ENCODE measurements at regions not wholly inside any gene's neighbourhood (a gene's known extent, or its start where the extent isn't known, plus 50 kb on each side); places are given as distances from the start of the nearest gene placed in this dataset.

- no peak overlapping the region for H3K27ac ChIP-seq
- no peaks in the 10 kb centered on the region for H3K4me1 ChIP-seq
- H3K27me3 ChIP-seq = no peaks in the 10 kb centered on the region
- DNase-seq (ENCODE audit: low spot score in 2 of 2) = no peak
- 66% methylated on average over 8 of the region's 8 CpGs for WGBS
- H3K9me3 ChIP-seq = no peaks in the 10 kb centered on the region
- H3K4me3 ChIP-seq = no peak overlapping the region
- TF ChIP-seq POLR2A (IDR thresholded peaks at IDR 0.05) = no peak
- no peak for TF ChIP-seq POLR2AphosphoS5 (IDR thresholded peaks at IDR 0.05)
- TF ChIP-seq CTCF (IDR thresholded peaks at IDR 0.05) = no peak
- no peak for TF ChIP-seq EP300 (IDR thresholded peaks at IDR 0.05)
- H3K36me3 ChIP-seq = no peaks in the 10 kb centered on the region
These were observed 371.6 kb downstream of the MCTP2 start for GRCh38 chr15:94602754-94603470.

DNA sequence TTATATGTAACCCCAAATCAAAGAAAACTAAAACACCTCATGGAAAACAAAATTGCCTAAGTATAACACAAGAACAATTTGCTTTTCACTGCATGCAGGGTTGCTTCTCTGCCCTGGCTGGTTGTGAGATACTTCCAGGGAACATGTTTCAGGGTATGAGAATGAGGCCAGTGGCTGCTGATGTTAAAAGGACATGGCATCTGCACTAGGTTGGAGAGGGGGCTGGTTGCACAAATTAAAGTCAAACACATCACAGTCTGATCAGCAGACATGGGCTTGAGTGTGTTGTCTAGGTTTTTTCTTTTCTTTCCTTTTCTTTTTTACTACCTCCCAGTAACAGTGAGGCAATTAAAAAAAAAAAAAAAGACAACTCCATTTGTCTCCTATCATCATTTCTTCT is 374.9 kb downstream of the MCTP2 start:
- Histone ChIP-seq H3K4me1 (no peaks in the 10 kb centered on the region), H3K9me3 (no peaks in the 10 kb centered on the region), H3K27ac (no peak overlapping the region), H3K27me3 (no peaks in the 10 kb centered on the region), H3K4me3 (no peak overlapping the region), H3K36me3 (no peaks in the 10 kb centered on the region)
- no peak for DNase-seq (ENCODE audit: low spot score in 2 of 2)
- TF ChIP-seq POLR2A (IDR thresholded peaks at IDR 0.05) = no peak
- no peak for TF ChIP-seq EP300 (IDR thresholded peaks at IDR 0.05)
- TF ChIP-seq POLR2AphosphoS5 (IDR thresholded peaks at IDR 0.05) = no peak
- no peak for TF ChIP-seq CTCF (IDR thresholded peaks at IDR 0.05)

DNA sequence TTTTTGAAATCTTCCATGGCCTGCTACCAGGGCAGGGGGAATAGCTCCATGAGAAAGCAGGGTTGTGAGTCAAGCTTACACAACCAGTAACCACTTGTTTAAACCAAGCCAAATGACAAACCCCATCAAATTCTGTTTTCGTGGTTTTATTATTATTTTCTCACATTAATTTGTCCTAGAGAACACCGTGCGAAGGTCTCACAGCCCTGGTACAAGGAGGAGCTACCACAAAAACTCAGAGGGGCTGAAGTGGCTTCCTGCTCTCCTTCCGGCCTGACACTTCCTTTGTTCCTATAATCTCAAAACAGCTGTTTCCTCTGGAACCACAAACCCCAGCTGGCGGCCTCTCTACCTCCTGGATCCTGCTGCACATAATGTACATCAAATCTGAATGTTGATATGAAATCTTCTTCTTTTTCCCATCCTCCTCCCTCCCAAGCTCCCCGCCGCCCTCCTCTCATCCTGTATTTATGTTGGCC is 375.9 kb downstream of the MCTP2 start:
- Histone ChIP-seq H3K4me1 (no peaks in the 10 kb centered on the region), H3K4me3 (no peak overlapping the region), H3K36me3 (no peaks in the 10 kb centered on the region), H3K27ac (no peak overlapping the region), H3K9me3 (no peaks in the 10 kb centered on the region), H3K27me3 (no peaks in the 10 kb centered on the region)
- WGBS = 55% methylated on average over 7 of the region's 7 CpGs
- TF ChIP-seq POLR2A (IDR thresholded peaks at IDR 0.05) = no peak
- TF ChIP-seq EP300 (IDR thresholded peaks at IDR 0.05) = no peak
- TF ChIP-seq CTCF (IDR thresholded peaks at IDR 0.05) = no peak
- TF ChIP-seq POLR2AphosphoS5 (IDR thresholded peaks at IDR 0.05) = no peak
- peak in 1 of 2 donors; percentile 63 for DNase-seq (ENCODE audit: low spot score in 2 of 2)

GRCh38 chr15:94610069-94610468 is 378.7 kb downstream of the MCTP2 start:
- no peak for DNase-seq (ENCODE audit: low spot score in 2 of 2)
- Histone ChIP-seq H3K27ac (no peak overlapping the region), H3K36me3 (no peaks in the 10 kb centered on the region), H3K4me1 (no peaks in the 10 kb centered on the region), H3K4me3 (no peak overlapping the region), H3K27me3 (no peaks in the 10 kb centered on the region), H3K9me3 (no peaks in the 10 kb centered on the region)
- TF ChIP-seq EP300 (IDR thresholded peaks at IDR 0.05) = no peak
- no peak for TF ChIP-seq POLR2A (IDR thresholded peaks at IDR 0.05)
- no peak for TF ChIP-seq CTCF (IDR thresholded peaks at IDR 0.05)
- no peak for TF ChIP-seq POLR2AphosphoS5 (IDR thresholded peaks at IDR 0.05)
- WGBS = 19% methylated on average over 2 of the region's 2 CpGs

DNA sequence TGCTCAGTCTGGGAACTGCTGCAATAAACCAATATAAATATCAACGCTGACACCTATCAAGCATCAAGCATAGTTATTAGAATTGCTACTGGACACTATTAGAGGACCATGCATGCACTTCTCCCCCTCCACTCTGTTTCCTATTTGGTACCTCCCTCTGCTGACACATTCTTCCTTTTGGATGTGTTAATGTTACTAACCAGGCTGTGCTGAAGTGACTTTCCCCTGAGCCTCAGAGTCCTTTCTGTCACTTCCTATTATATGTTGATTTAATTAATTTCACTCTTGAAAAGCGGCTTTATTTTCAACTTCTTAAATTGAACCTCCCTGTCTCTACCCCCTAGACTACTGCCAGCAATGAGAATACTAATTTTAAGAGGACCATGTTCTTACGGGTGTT is 379.1 kb downstream of the MCTP2 start:
- DNase-seq (ENCODE audit: low spot score in 2 of 2) = no peak
- no peaks in the 10 kb centered on the region for H3K9me3 ChIP-seq
- TF ChIP-seq EP300 (IDR thresholded peaks at IDR 0.05) (no peak), POLR2A (IDR thresholded peaks at IDR 0.05) (no peak), CTCF (IDR thresholded peaks at IDR 0.05) (no peak), POLR2AphosphoS5 (IDR thresholded peaks at IDR 0.05) (no peak)
- H3K27me3 ChIP-seq = no peaks in the 10 kb centered on the region
- no peak overlapping the region for H3K27ac ChIP-seq
- H3K4me1 ChIP-seq = no peaks in the 10 kb centered on the region
- 79% methylated on average over 3 of the region's 3 CpGs for WGBS
- no peak overlapping the region for H3K4me3 ChIP-seq
- H3K36me3 ChIP-seq = no peaks in the 10 kb centered on the region

All from suprapubic skin (tissue), 4 donors.